GM12872 (cell line): ENCODE measurements at regions not wholly inside any gene's neighbourhood (a gene's known extent, or its start where the extent isn't known, plus 50 kb on each side); places are given as distances from the start of the nearest gene placed in this dataset.

ENCODE experiments used
- CTCF ChIP-seq: IDR thresholded peaks from 3 replicates; pipeline ENCODE4 v1.5.1; 2011; ENCODE audit warnings: low read depth, mild to moderate bottlenecking, low read length, moderate library complexity; ENCODE audit not compliant: insufficient read depth

- TF ChIP-seq CTCF = no peak
Measured at GRCh38 chr2:84048964-84049363, 410.1 kb downstream of the SUCLG1 start.

GRCh38 chr2:84041506-84041905, 417.6 kb downstream of the SUCLG1 start:
- TF ChIP-seq CTCF = no peak

- no peak for TF ChIP-seq CTCF
Measured at GRCh38 chr2:84040281-84040680, 418.8 kb downstream of the SUCLG1 start.

- TF ChIP-seq CTCF = no peak
Measured at GRCh38 chr2:84038866-84039265, 420.2 kb downstream of the SUCLG1 start.

- no peak for TF ChIP-seq CTCF
Measured at GRCh38 chr2:84033347-84033974, 425.6 kb downstream of the SUCLG1 start.

GRCh38 chr2:84031312-84032050, 427.6 kb downstream of the SUCLG1 start:
- no peak for TF ChIP-seq CTCF

GRCh38 chr2:84029903-84030575, 429.0 kb downstream of the SUCLG1 start:
- TF ChIP-seq CTCF = no peak
